Glutamatergic neuron (in vitro differentiated cells): ENCODE measurements at regions not wholly inside any gene's neighbourhood (a gene's known extent, or its start where the extent isn't known, plus 50 kb on each side); places are given as distances from the start of the nearest gene placed in this dataset.

Experiments used
- DNase-seq: peaks from one replicate; pipeline ENCODE4 v3.0.0; 2022
- H3K27ac Mint-ChIP-seq: one replicate; pipeline ENCODE4 v1.8.0; 2020; ENCODE audit warnings: mild to moderate bottlenecking, mixed read lengths, inconsistent platforms; ENCODE audit not compliant: unreplicated experiment
- H3K27me3 Mint-ChIP-seq: one replicate; pipeline ENCODE4 v1.8.0; 2020; ENCODE audit warnings: mild to moderate bottlenecking, moderate library complexity, mixed read lengths, inconsistent platforms; ENCODE audit not compliant: unreplicated experiment
- H3K36me3 Mint-ChIP-seq: one replicate; pipeline ENCODE4 v1.8.0; 2020; ENCODE audit warnings: mild to moderate bottlenecking, mixed read lengths, inconsistent platforms; ENCODE audit not compliant: unreplicated experiment
- H3K4me1 Mint-ChIP-seq: one replicate; pipeline ENCODE4 v1.8.0; 2020; ENCODE audit warnings: mild to moderate bottlenecking, low read depth, mixed read lengths, inconsistent platforms; ENCODE audit not compliant: unreplicated experiment
- H3K4me3 Mint-ChIP-seq: one replicate; pipeline ENCODE4 v1.8.0; 2020; ENCODE audit warnings: mild to moderate bottlenecking, mixed read lengths, inconsistent platforms; ENCODE audit not compliant: unreplicated experiment
- H3K9me3 Mint-ChIP-seq: one replicate; pipeline ENCODE4 v1.8.0; 2020; ENCODE audit warnings: mild to moderate bottlenecking, moderate library complexity, mixed read lengths, inconsistent platforms; ENCODE audit not compliant: unreplicated experiment
- CTCF ChIP-seq: fragments of 200-600 bp; sonication (generic); IDR thresholded peaks from one replicate; pipeline ENCODE4 v1.5.0; 2021; ENCODE audit not compliant: partially characterized antibody, unreplicated experiment

- TF ChIP-seq CTCF, result no peak
- peaks cover 6% of the 10 kb centered on the region for H3K36me3 Mint-ChIP-seq
- H3K9me3 Mint-ChIP-seq, result peaks cover 2% of the 10 kb centered on the region
- no peak for DNase-seq
- no peak overlapping the region for H3K27ac Mint-ChIP-seq
- H3K4me1 Mint-ChIP-seq, result peaks cover 1% of the 10 kb centered on the region
- peaks cover 3% of the 10 kb centered on the region for H3K27me3 Mint-ChIP-seq
- no peak overlapping the region for H3K4me3 Mint-ChIP-seq
Measured at GRCh38 chr10:47167591-47167990, 132.4 kb upstream of the GDF10 start.

- peaks cover 2% of the 10 kb centered on the region for H3K9me3 Mint-ChIP-seq
- H3K27ac Mint-ChIP-seq, result no peak overlapping the region
- peaks cover 5% of the 10 kb centered on the region for H3K4me1 Mint-ChIP-seq
Measured at GRCh38 chr10:47169581-47169980, 130.4 kb upstream of the GDF10 start.

GRCh38 chr10:47173929-47174442, 126.0 kb upstream of the GDF10 start:
- Mint-ChIP-seq H3K27me3 (no peaks in the 10 kb centered on the region), H3K36me3 (peaks cover 3% of the 10 kb centered on the region), H3K9me3 (peaks cover 4% of the 10 kb centered on the region), H3K4me3 (no peak overlapping the region), H3K4me1 (peaks cover 24% of the 10 kb centered on the region), H3K27ac (no peak overlapping the region)
- DNase-seq, result no peak
- no peak for TF ChIP-seq CTCF

More at GRCh38 chr10:47169581-47169980, 130.4 kb upstream of the GDF10 start:
- DNase-seq, result no peak
- TF ChIP-seq CTCF, result no peak
- peaks cover 6% of the 10 kb centered on the region for H3K36me3 Mint-ChIP-seq
- H3K27me3 Mint-ChIP-seq, result peaks cover 3% of the 10 kb centered on the region
- no peak overlapping the region for H3K4me3 Mint-ChIP-seq

GRCh38 chr10:47175181-47176123, 124.5 kb upstream of the GDF10 start:
- DNase-seq, result no peak
- TF ChIP-seq CTCF, result no peak
- Mint-ChIP-seq H3K9me3 (peaks cover 6% of the 10 kb centered on the region), H3K27me3 (no peaks in the 10 kb centered on the region), H3K4me3 (peak overlapping the region; percentile 17), H3K36me3 (no peaks in the 10 kb centered on the region), H3K27ac (peak overlapping the region; percentile 18), H3K4me1 (peaks cover 24% of the 10 kb centered on the region)
